ENCODE measurements at regions not wholly inside any gene's neighbourhood (a gene's known extent, or its start where the extent isn't known, plus 50 kb on each side); places are given as distances from the start of the nearest gene placed in this dataset.

GRCh38 chr7:81624650-81625631 is 144.9 kb downstream of the HGF start:
- no peak for TF ChIP-seq CTCF (IDR thresholded peaks at IDR 0.05; ENCODE audit: insufficient read depth, low read length, poor library complexity, severe bottlenecking)
- no peak for DNase-seq (ENCODE audit: extremely low read depth, insufficient read length)
- H3K4me3 ChIP-seq (replicated peaks; ENCODE audit: low read depth, low read length) = no peak overlapping the region
- H3K27me3 ChIP-seq (replicated peaks; ENCODE audit: control insufficient read depth, insufficient read depth, low read length) = no peaks in the 10 kb centered on the region
- H3K36me3 ChIP-seq (ENCODE audit: control insufficient read depth, insufficient read depth, low read length) = no peaks in the 10 kb centered on the region

- no peaks in the 10 kb centered on the region for H3K36me3 ChIP-seq (ENCODE audit: control insufficient read depth, insufficient read depth, low read length)
- TF ChIP-seq CTCF (IDR thresholded peaks at IDR 0.05; ENCODE audit: insufficient read depth, low read length, poor library complexity, severe bottlenecking) = no peak
- DNase-seq (ENCODE audit: extremely low read depth, insufficient read length) = no peak
- no peak overlapping the region for H3K4me3 ChIP-seq (replicated peaks; ENCODE audit: low read depth, low read length)
- no peaks in the 10 kb centered on the region for H3K27me3 ChIP-seq (replicated peaks; ENCODE audit: control insufficient read depth, insufficient read depth, low read length)
Measured at GRCh38 chr7:81624021-81624592, 145.7 kb downstream of the HGF start.

GRCh38 chr7:81623251-81623855 is 146.5 kb downstream of the HGF start:
- DNase-seq (ENCODE audit: extremely low read depth, insufficient read length) = no peak
- TF ChIP-seq CTCF (IDR thresholded peaks at IDR 0.05; ENCODE audit: insufficient read depth, low read length, poor library complexity, severe bottlenecking) = no peak

GRCh38 chr7:81621893-81622292 is 148.0 kb downstream of the HGF start:
- no peak for DNase-seq (ENCODE audit: extremely low read depth, insufficient read length)
- Histone ChIP-seq H3K4me3 (replicated peaks; ENCODE audit: low read depth, low read length) (no peak overlapping the region), H3K27me3 (replicated peaks; ENCODE audit: control insufficient read depth, insufficient read depth, low read length) (no peaks in the 10 kb centered on the region), H3K36me3 (ENCODE audit: control insufficient read depth, insufficient read depth, low read length) (no peaks in the 10 kb centered on the region)
- TF ChIP-seq CTCF (IDR thresholded peaks at IDR 0.05; ENCODE audit: insufficient read depth, low read length, poor library complexity, severe bottlenecking) = no peak

More at GRCh38 chr7:81623251-81623855, 146.5 kb downstream of the HGF start:
- Histone ChIP-seq H3K27me3 (replicated peaks; ENCODE audit: control insufficient read depth, insufficient read depth, low read length) (no peaks in the 10 kb centered on the region), H3K4me3 (replicated peaks; ENCODE audit: low read depth, low read length) (no peak overlapping the region), H3K36me3 (ENCODE audit: control insufficient read depth, insufficient read depth, low read length) (no peaks in the 10 kb centered on the region)

GRCh38 chr7:81618396-81619014 is 151.3 kb downstream of the HGF start:
- TF ChIP-seq CTCF (IDR thresholded peaks at IDR 0.05; ENCODE audit: insufficient read depth, low read length, poor library complexity, severe bottlenecking) = no peak
- H3K27me3 ChIP-seq (replicated peaks; ENCODE audit: control insufficient read depth, insufficient read depth, low read length) = no peaks in the 10 kb centered on the region
- no peak for DNase-seq (ENCODE audit: extremely low read depth, insufficient read length)

More at GRCh38 chr7:81618396-81619014, 151.3 kb downstream of the HGF start:
- H3K36me3 ChIP-seq (ENCODE audit: control insufficient read depth, insufficient read depth, low read length) = no peaks in the 10 kb centered on the region
- H3K4me3 ChIP-seq (replicated peaks; ENCODE audit: low read depth, low read length) = no peak overlapping the region

Data from GM06990 (cell line).